ENCODE measurements at regions not wholly inside any gene's neighbourhood (a gene's known extent, or its start where the extent isn't known, plus 50 kb on each side); places are given as distances from the start of the nearest gene placed in this dataset.

GRCh38 chr1:220371324-220371723 lies 99.1 kb upstream of the RAB3GAP2 start:
- no peak for DNase-seq (ENCODE audit: low read depth)
- H3K4me3 ChIP-seq (ENCODE audit: low read length) = no peak overlapping the region
- no peak for TF ChIP-seq CTCF (conservative IDR thresholded peaks at IDR 0.05; ENCODE audit: low read length)

- DNase-seq (ENCODE audit: low read depth) = peak; percentile 93
- TF ChIP-seq CTCF (conservative IDR thresholded peaks at IDR 0.05; ENCODE audit: low read length) = no peak
- H3K4me3 ChIP-seq (ENCODE audit: low read length) = no peak overlapping the region
Observed at GRCh38 chr1:220370041-220370700, 97.9 kb upstream of the RAB3GAP2 start.

- TF ChIP-seq CTCF (conservative IDR thresholded peaks at IDR 0.05; ENCODE audit: low read length) = no peak
- DNase-seq (ENCODE audit: low read depth) = no peak
- no peak overlapping the region for H3K4me3 ChIP-seq (ENCODE audit: low read length)
Observed at GRCh38 chr1:220369511-220369910, 97.3 kb upstream of the RAB3GAP2 start.

GRCh38 chr1:220368352-220369265 lies 96.4 kb upstream of the RAB3GAP2 start:
- no peak for TF ChIP-seq CTCF (conservative IDR thresholded peaks at IDR 0.05; ENCODE audit: low read length)
- peak; percentile 11 for DNase-seq (ENCODE audit: low read depth)
- no peak overlapping the region for H3K4me3 ChIP-seq (ENCODE audit: low read length)

GRCh38 chr1:220367833-220368232 lies 95.6 kb upstream of the RAB3GAP2 start:
- H3K4me3 ChIP-seq (ENCODE audit: low read length) = no peak overlapping the region
- TF ChIP-seq CTCF (conservative IDR thresholded peaks at IDR 0.05; ENCODE audit: low read length) = no peak
- DNase-seq (ENCODE audit: low read depth) = no peak

GRCh38 chr1:220366269-220366668 lies 94.0 kb upstream of the RAB3GAP2 start:
- no peak for TF ChIP-seq CTCF (conservative IDR thresholded peaks at IDR 0.05; ENCODE audit: low read length)

More at GRCh38 chr1:220366269-220366668, 94.0 kb upstream of the RAB3GAP2 start:
- H3K4me3 ChIP-seq (ENCODE audit: low read length) = no peak overlapping the region
- DNase-seq (ENCODE audit: low read depth) = no peak

All from AG10803 (cell line).